ENCODE measurements at regions not wholly inside any gene's neighbourhood (a gene's known extent, or its start where the extent isn't known, plus 50 kb on each side); places are given as distances from the start of the nearest gene placed in this dataset.

DNA sequence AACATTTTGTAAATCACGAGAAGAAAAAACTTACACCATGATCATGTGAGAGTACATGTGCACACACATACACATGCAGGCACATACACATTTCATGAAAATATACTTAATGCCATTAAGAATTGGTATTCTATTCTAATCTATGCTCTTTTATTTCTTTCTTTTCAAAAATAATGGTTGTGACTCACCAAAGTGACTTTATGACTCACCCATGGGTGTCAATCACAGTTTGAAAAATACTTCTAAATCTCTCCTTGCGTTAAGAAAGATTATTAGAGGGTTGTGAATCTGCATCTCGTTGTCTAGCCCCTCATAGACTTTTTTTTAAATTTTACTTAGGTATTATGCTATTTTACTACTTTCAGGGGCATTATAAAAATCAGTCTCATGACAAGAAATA is 254.2 kb downstream of the TUSC7 start:
- CTCF ChIA-PET: no interaction called here
- no peaks in the 10 kb centered on the region for H4K20me1 ChIP-seq (ENCODE audit: insufficient read depth)
- no peaks in the 10 kb centered on the region for H3K9me2 ChIP-seq (ENCODE audit: insufficient read depth)
- no peak overlapping the region for H3K4me3 ChIP-seq
- no peak for DNase-seq
- POLR2A ChIA-PET (ENCODE audit: unreplicated experiment): no interaction called here
- H3K36me3 ChIP-seq (ENCODE audit: low read depth): no peaks in the 10 kb centered on the region
- no TSS peak for BruUV-seq (replicated peaks)
- intact Hi-C loops (cut with micrococcal nuclease; ENCODE audit: unreplicated experiment): no loop called here
- no peak overlapping the region for H3K27ac ChIP-seq
- H3F3A ChIP-seq (ENCODE audit: insufficient read depth, low read depth): no peaks in the 10 kb centered on the region
- no peak overlapping the region for H2AFZ ChIP-seq
- H3K4me1 ChIP-seq (replicated peaks; ENCODE audit: insufficient read depth): no peaks in the 10 kb centered on the region
- no peaks in the 10 kb centered on the region for H3K9me3 ChIP-seq (ENCODE audit: insufficient read depth, low read depth)
- TF ChIP-seq EZH2 (IDR thresholded peaks at IDR 0.05; ENCODE audit: low read depth): no peak
- TF ChIP-seq, protein P1, sequence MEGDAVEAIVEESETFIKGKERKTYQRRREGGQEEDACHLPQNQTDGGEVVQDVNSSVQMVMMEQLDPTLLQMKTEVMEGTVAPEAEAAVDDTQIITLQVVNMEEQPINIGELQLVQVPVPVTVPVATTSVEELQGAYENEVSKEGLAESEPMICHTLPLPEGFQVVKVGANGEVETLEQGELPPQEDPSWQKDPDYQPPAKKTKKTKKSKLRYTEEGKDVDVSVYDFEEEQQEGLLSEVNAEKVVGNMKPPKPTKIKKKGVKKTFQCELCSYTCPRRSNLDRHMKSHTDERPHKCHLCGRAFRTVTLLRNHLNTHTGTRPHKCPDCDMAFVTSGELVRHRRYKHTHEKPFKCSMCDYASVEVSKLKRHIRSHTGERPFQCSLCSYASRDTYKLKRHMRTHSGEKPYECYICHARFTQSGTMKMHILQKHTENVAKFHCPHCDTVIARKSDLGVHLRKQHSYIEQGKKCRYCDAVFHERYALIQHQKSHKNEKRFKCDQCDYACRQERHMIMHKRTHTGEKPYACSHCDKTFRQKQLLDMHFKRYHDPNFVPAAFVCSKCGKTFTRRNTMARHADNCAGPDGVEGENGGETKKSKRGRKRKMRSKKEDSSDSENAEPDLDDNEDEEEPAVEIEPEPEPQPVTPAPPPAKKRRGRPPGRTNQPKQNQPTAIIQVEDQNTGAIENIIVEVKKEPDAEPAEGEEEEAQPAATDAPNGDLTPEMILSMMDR (conservative IDR thresholded peaks at IDR 0.05): no peak
- no peaks in the 10 kb centered on the region for H3K27me3 ChIP-seq (ENCODE audit: insufficient read depth, low read depth)
- no peak overlapping the region for H3K4me2 ChIP-seq
- H3K79me2 ChIP-seq (ENCODE audit: low read depth): no peaks in the 10 kb centered on the region

DNA sequence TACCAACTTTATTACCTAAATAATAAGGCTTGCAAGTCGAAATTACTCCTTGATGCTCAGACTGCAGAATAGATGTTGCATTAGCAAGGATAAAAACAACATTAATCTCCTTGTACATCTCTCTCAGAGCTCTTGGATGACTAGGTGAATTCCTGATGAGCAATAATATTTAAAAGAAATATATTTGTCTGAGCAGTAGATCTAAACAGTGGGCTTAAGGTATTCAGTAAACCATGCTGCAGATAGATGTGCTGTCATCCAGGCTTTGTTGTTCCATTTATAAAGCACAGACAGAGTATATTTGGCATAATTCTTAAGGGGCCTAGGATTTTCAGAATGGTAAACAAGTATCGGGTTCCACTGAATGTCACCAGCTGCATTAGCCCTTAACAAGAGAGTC is 257.1 kb downstream of the TUSC7 start:
- POLR2A ChIA-PET (ENCODE audit: unreplicated experiment): no interaction called here
- Histone ChIP-seq H3K36me3 (ENCODE audit: low read depth) (no peaks in the 10 kb centered on the region), H3K4me2 (no peak overlapping the region), H3K27ac (no peak overlapping the region), H3K9me2 (ENCODE audit: insufficient read depth) (no peaks in the 10 kb centered on the region), H3F3A (ENCODE audit: insufficient read depth, low read depth) (no peaks in the 10 kb centered on the region), H3K4me1 (replicated peaks; ENCODE audit: insufficient read depth) (no peaks in the 10 kb centered on the region), H2AFZ (no peak overlapping the region), H3K79me2 (ENCODE audit: low read depth) (no peaks in the 10 kb centered on the region), H4K20me1 (ENCODE audit: insufficient read depth) (no peaks in the 10 kb centered on the region), H3K9me3 (ENCODE audit: insufficient read depth, low read depth) (no peaks in the 10 kb centered on the region), H3K4me3 (no peak overlapping the region), H3K27me3 (ENCODE audit: insufficient read depth, low read depth) (no peaks in the 10 kb centered on the region)
- intact Hi-C loops (cut with micrococcal nuclease; ENCODE audit: unreplicated experiment): no loop called here
- CTCF ChIA-PET: no interaction called here
- TF ChIP-seq, protein P1 (conservative IDR thresholded peaks at IDR 0.05): no peak
- TF ChIP-seq EZH2 (IDR thresholded peaks at IDR 0.05; ENCODE audit: low read depth): no peak
- DNase-seq: no peak
- no TSS peak for BruUV-seq (replicated peaks)

DNA sequence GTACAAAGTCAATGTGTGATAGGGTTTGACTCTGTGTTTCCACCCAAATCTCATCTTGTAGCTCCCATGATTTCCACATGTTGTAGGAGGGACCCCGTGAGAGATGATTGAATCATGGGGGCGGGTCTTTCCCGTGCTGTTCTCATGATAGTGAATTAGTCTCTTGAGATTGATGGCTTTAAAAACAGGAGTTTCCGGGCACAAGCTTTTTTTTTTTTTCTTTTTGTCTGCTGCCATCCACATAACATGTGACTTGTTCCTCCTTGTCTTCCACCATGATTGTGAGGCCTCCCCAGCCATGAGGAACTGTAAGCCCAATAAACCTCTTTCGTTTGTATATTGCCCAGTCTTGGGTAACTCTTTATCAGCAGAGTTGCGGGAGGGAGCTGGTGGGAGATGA is 259.6 kb downstream of the TUSC7 start:
- Histone ChIP-seq H3K27me3 (ENCODE audit: insufficient read depth, low read depth) (no peaks in the 10 kb centered on the region), H3K4me1 (replicated peaks; ENCODE audit: insufficient read depth) (no peaks in the 10 kb centered on the region), H3K9me3 (ENCODE audit: insufficient read depth, low read depth) (no peaks in the 10 kb centered on the region), H3K27ac (no peak overlapping the region), H3K79me2 (ENCODE audit: low read depth) (no peaks in the 10 kb centered on the region), H2AFZ (no peak overlapping the region), H3K4me2 (no peak overlapping the region), H3F3A (ENCODE audit: insufficient read depth, low read depth) (no peaks in the 10 kb centered on the region), H4K20me1 (ENCODE audit: insufficient read depth) (no peaks in the 10 kb centered on the region), H3K9me2 (ENCODE audit: insufficient read depth) (no peaks in the 10 kb centered on the region), H3K36me3 (ENCODE audit: low read depth) (no peaks in the 10 kb centered on the region), H3K4me3 (no peak overlapping the region)
- TF ChIP-seq, protein P1 (conservative IDR thresholded peaks at IDR 0.05): no peak
- no peak for TF ChIP-seq EZH2 (IDR thresholded peaks at IDR 0.05; ENCODE audit: low read depth)
- intact Hi-C loops (cut with micrococcal nuclease; ENCODE audit: unreplicated experiment): no loop called here
- no peak for DNase-seq
- CTCF ChIA-PET: no interaction called here
- BruUV-seq (replicated peaks): no TSS peak
- POLR2A ChIA-PET (ENCODE audit: unreplicated experiment): interaction anchor here (0.6 kb wide), 1 partner anchor 1810 kb away, joined by 6 read pairs; no protein-coding TSS in a partner anchor

Data from PC-9 (cell line).